AG04449 (cell line): ENCODE measurements at regions not wholly inside any gene's neighbourhood (a gene's known extent, or its start where the extent isn't known, plus 50 kb on each side); places are given as distances from the start of the nearest gene placed in this dataset.

Source experiments
- CTCF ChIA-PET: fragments of 350-600 bp; formaldehyde crosslinking; extraction: SDS; loops from one replicate; lab custom pipeline; 2021; ENCODE audit warnings: antibody characterized with exemption; lab: Yijun Ruan, JAX
- POLR2A ChIA-PET: fragments of 400-600, 350-600 bp; formaldehyde crosslinking; extraction: SDS; loops from one replicate; lab custom pipeline; 2020; ENCODE audit warnings: antibody characterized with exemption, inconsistent platforms; lab: Yijun Ruan, JAX
- DNase-seq: peaks from one replicate; pipeline ENCODE4 v3.0.0-alpha.2; 2010; ENCODE audit warnings: low read depth, low spot score
- H3K4me3 ChIP-seq: 2 replicates; pipeline ENCODE4 v1.5.1; 2011; ENCODE audit warnings: low read depth, mild to moderate bottlenecking, control low read depth, low read length
- CTCF ChIP-seq: IDR thresholded peaks from one replicate; pipeline ENCODE4 v1.5.1; 2011; ENCODE audit warnings: mild to moderate bottlenecking, moderate library complexity, low read length, control low read depth, inconsistent platforms; ENCODE audit not compliant: insufficient read depth; ENCODE audit errors: missing control alignments

- POLR2A ChIA-PET, result no interaction called here
- DNase-seq, result no peak
- no peak overlapping the region for H3K4me3 ChIP-seq
- CTCF ChIA-PET, result no interaction called here
- no peak for TF ChIP-seq CTCF
Measured at GRCh38 chr1:91121366-91121765, 99.5 kb upstream of the ZNF644 start.

GRCh38 chr1:91120936-91121335 lies 99.1 kb upstream of the ZNF644 start:
- no peak for TF ChIP-seq CTCF
- ChIA-PET CTCF (no interaction called here), POLR2A (no interaction called here)
- DNase-seq, result no peak
- no peak overlapping the region for H3K4me3 ChIP-seq

GRCh38 chr1:91120421-91120820 lies 98.6 kb upstream of the ZNF644 start:
- TF ChIP-seq CTCF, result no peak
- CTCF ChIA-PET, result no interaction called here
- POLR2A ChIA-PET, result no interaction called here
- DNase-seq, result no peak
- no peak overlapping the region for H3K4me3 ChIP-seq

GRCh38 chr1:91104712-91105111 lies 82.9 kb upstream of the ZNF644 start:
- no peak for DNase-seq
- CTCF ChIA-PET, result no interaction called here
- POLR2A ChIA-PET, result interaction anchor here (0.6 kb wide), 1 partner anchor 424 kb away, joined by 3 read pairs; no protein-coding TSS in a partner anchor
- H3K4me3 ChIP-seq, result no peak overlapping the region
- no peak for TF ChIP-seq CTCF

- POLR2A ChIA-PET, result no interaction called here
- no peak for DNase-seq
- no peak for TF ChIP-seq CTCF
- CTCF ChIA-PET, result no interaction called here
- no peak overlapping the region for H3K4me3 ChIP-seq
Measured at GRCh38 chr1:91101328-91101727, 79.5 kb upstream of the ZNF644 start.

- DNase-seq, result no peak
- ChIA-PET CTCF (no interaction called here), POLR2A (no interaction called here)
- H3K4me3 ChIP-seq, result no peak overlapping the region
- no peak for TF ChIP-seq CTCF
Measured at GRCh38 chr1:91099746-91100621, 78.1 kb upstream of the ZNF644 start.
